ENCODE measurements at regions not wholly inside any gene's neighbourhood (a gene's known extent, or its start where the extent isn't known, plus 50 kb on each side); places are given as distances from the start of the nearest gene placed in this dataset.

- H3K4me3 ChIP-seq (ENCODE audit: low read depth, low read length) = no peak overlapping the region
- no peak for DNase-seq (ENCODE audit: low read depth)
- no peak for TF ChIP-seq CTCF (IDR thresholded peaks at IDR 0.05; ENCODE audit: insufficient read depth, low read length)
Measured at GRCh38 chr1:173103006-173103405, 52.3 kb upstream of the TNFSF18 start.

GRCh38 chr1:173101589-173101988 lies 50.8 kb upstream of the TNFSF18 start:
- no peak for TF ChIP-seq CTCF (IDR thresholded peaks at IDR 0.05; ENCODE audit: insufficient read depth, low read length)
- DNase-seq (ENCODE audit: low read depth) = no peak
- no peak overlapping the region for H3K4me3 ChIP-seq (ENCODE audit: low read depth, low read length)

- no peak for TF ChIP-seq CTCF (IDR thresholded peaks at IDR 0.05; ENCODE audit: insufficient read depth, low read length)
- DNase-seq (ENCODE audit: low read depth) = no peak
- H3K4me3 ChIP-seq (ENCODE audit: low read depth, low read length) = no peak overlapping the region
Measured at GRCh38 chr1:173100476-173101107, 49.9 kb upstream of the TNFSF18 start.

Measured in fibroblast of the aortic adventitia (primary cell).